Mesendoderm (in vitro differentiated cells): ENCODE measurements at regions not wholly inside any gene's neighbourhood (a gene's known extent, or its start where the extent isn't known, plus 50 kb on each side); places are given as distances from the start of the nearest gene placed in this dataset.

Source experiments
- DNase-seq: peaks from one replicate; pipeline ENCODE4 v3.0.0; 2013
- H2AK5ac ChIP-seq: 2 replicates; pipeline ENCODE4 v1.6.1; 2013; ENCODE audit warnings: low read length, inconsistent platforms
- H2BK120ac ChIP-seq: 2 replicates; pipeline ENCODE4 v1.6.1; 2013; ENCODE audit warnings: low read depth, mild to moderate bottlenecking, low read length, moderate library complexity, mixed read lengths
- H2BK15ac ChIP-seq: replicated peaks from 2 replicates; pipeline ENCODE4 v1.6.1; 2013; ENCODE audit warnings: low read depth, mild to moderate bottlenecking, moderate library complexity
- H2BK5ac ChIP-seq: 2 replicates; pipeline ENCODE4 v1.6.1; 2013; ENCODE audit warnings: low read length, inconsistent platforms
- H3K18ac ChIP-seq: 2 replicates; pipeline ENCODE4 v1.6.1; 2013; ENCODE audit warnings: mild to moderate bottlenecking, low read length, mixed read lengths
- H3K23ac ChIP-seq: one replicate; pipeline ENCODE4 v1.6.1; 2013; ENCODE audit warnings: low read length
- H3K27ac ChIP-seq: 2 replicates; pipeline ENCODE4 v1.5.1; 2013; ENCODE audit warnings: low read depth, mild to moderate bottlenecking, inconsistent platforms, low read length, moderate library complexity
- H3K27me3 ChIP-seq: 2 replicates; pipeline ENCODE4 v1.6.1; 2013; ENCODE audit warnings: low read length, control low read depth, mild to moderate bottlenecking, inconsistent platforms; ENCODE audit not compliant: insufficient read depth, poor library complexity
- H3K36me3 ChIP-seq: 2 replicates; pipeline ENCODE4 v1.6.1; 2013; ENCODE audit warnings: low read length, inconsistent platforms; ENCODE audit not compliant: control insufficient read depth, insufficient read depth
- H3K4ac ChIP-seq: one replicate; pipeline ENCODE4 v1.6.1; 2013; ENCODE audit warnings: low read depth, mild to moderate bottlenecking, low read length, moderate library complexity
- H3K4me1 ChIP-seq: 2 replicates; pipeline ENCODE4 v1.6.1; 2013; ENCODE audit warnings: low read depth, low read length, inconsistent platforms; ENCODE audit not compliant: control insufficient read depth
- H3K4me2 ChIP-seq: 2 replicates; pipeline ENCODE4 v1.6.1; 2013; ENCODE audit warnings: low read length
- H3K4me3 ChIP-seq: 2 replicates; pipeline ENCODE4 v1.5.1; 2013; ENCODE audit warnings: mild to moderate bottlenecking, low read length
- H3K56ac ChIP-seq: one replicate; pipeline ENCODE4 v1.6.1; 2013; ENCODE audit warnings: low read length
- H3K79me1 ChIP-seq: 2 replicates; pipeline ENCODE4 v1.6.1; 2013; ENCODE audit warnings: low read length, inconsistent platforms
- H3K79me2 ChIP-seq: 2 replicates; pipeline ENCODE4 v1.6.1; 2013; ENCODE audit warnings: mild to moderate bottlenecking, low read length; ENCODE audit not compliant: control insufficient read depth, insufficient read depth
- H3K9ac ChIP-seq: 2 replicates; pipeline ENCODE4 v1.6.1; 2013; ENCODE audit warnings: low read length, inconsistent platforms
- H4K5ac ChIP-seq: one replicate; pipeline ENCODE4 v1.6.1; 2013; ENCODE audit warnings: low read length
- H4K8ac ChIP-seq: one replicate; pipeline ENCODE4 v1.6.1; 2013; ENCODE audit warnings: low read depth, mild to moderate bottlenecking, control low read depth, low read length, moderate library complexity
- WGBS: extraction: QIAGEN DNeasy Blood & Tissue Kit; methylation state at CpG from one replicate; pipeline ENCODE4 v1.1.7; 2013; ENCODE audit warnings: low lambda C conversion rate, missing lambda C conversion rate; ENCODE audit not compliant: insufficient coverage; ENCODE audit errors: extremely low coverage; 5-methylcytosine and 5-hydroxymethylcytosine counted together

DNA sequence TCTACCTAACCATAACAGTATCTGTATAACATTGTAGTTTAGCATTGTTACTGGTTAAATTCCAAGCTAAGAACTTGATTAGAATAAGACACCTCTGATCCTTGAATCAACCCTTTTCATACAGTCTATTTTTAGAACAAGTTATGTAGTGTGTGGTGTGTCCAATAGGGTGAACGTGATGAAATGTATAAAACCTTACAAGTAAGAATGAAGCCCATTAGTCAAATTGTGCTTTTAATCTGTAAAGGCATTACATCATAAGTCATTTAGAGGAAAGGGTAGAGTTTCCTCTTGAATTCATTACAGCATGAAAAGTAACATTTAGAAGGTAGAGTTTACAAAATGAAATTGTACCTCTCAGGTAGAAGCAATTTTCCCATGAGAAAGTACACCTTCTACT is 479.2 kb downstream of the LTN1 start:
- no peak overlapping the region for H3K9ac ChIP-seq
- H3K36me3 ChIP-seq: no peaks in the 10 kb centered on the region
- no CpG with 5 or more reads among the region's 1 CpG for WGBS
- H3K79me2 ChIP-seq: no peaks in the 10 kb centered on the region
- H3K56ac ChIP-seq: no peak overlapping the region
- no peak overlapping the region for H4K5ac ChIP-seq
- H3K4me2 ChIP-seq: no peak overlapping the region
- no peak overlapping the region for H2AK5ac ChIP-seq
- no peak overlapping the region for H2BK5ac ChIP-seq
- no peak for DNase-seq
- H3K18ac ChIP-seq: no peak overlapping the region
- H2BK120ac ChIP-seq: no peak overlapping the region
- peaks cover 3% of the 10 kb centered on the region for H3K4me1 ChIP-seq
- H4K8ac ChIP-seq: no peak overlapping the region
- H2BK15ac ChIP-seq: no peak overlapping the region
- no peak overlapping the region for H3K4ac ChIP-seq
- H3K23ac ChIP-seq: no peak overlapping the region
- no peaks in the 10 kb centered on the region for H3K27me3 ChIP-seq
- no peaks in the 10 kb centered on the region for H3K79me1 ChIP-seq
- H3K27ac ChIP-seq: no peak overlapping the region
- H3K4me3 ChIP-seq: no peak overlapping the region

DNA sequence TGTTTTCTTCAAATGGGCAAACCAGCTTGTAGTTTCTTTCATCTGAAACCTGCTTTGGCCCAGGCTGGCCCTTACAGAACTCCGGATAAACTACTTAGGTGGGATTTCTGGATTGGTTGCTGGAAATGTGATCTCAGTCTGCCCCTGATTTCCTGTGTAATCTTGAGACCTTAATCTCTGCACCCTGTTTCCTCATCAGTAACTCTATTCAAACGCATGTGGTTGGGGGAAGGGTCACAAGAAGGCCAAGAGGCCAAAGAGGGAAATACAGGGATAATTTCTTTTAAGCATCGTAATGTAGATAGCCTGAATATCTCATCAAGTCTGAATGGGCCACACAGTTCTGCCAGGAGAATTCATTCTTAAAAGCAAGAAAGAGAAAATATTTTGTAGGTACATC is 483.6 kb downstream of the LTN1 start:
- no peak overlapping the region for H2BK5ac ChIP-seq
- DNase-seq: peak; percentile 69

DNA sequence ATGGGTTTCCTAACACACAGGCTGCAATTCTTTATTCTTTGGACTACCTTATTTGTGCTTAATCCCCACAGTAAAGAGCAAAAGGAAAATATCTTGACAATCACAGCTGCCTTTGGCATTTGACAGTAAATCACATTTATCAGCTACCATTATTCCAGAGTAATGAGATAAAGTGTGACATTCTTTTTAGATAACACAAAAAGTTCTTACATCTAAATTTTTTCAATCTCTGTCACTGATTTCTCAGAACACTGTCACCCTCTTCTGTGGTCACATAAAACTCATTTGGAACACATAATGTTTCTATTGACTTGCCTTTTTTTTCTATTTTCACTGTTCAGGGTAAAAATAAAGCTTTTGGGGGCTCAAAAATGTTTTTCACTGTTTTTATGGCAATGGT is 484.6 kb downstream of the LTN1 start:
- Histone ChIP-seq H3K27ac (no peak overlapping the region), H2AK5ac (no peak overlapping the region), H2BK120ac (no peak overlapping the region), H3K27me3 (no peaks in the 10 kb centered on the region), H3K18ac (no peak overlapping the region), H3K4ac (no peak overlapping the region), H3K4me2 (no peak overlapping the region), H4K8ac (no peak overlapping the region), H2BK5ac (no peak overlapping the region), H3K79me2 (no peaks in the 10 kb centered on the region), H4K5ac (no peak overlapping the region), H3K4me3 (no peak overlapping the region), H2BK15ac (no peak overlapping the region), H3K36me3 (no peaks in the 10 kb centered on the region), H3K23ac (no peak overlapping the region), H3K9ac (no peak overlapping the region), H3K79me1 (no peaks in the 10 kb centered on the region), H3K4me1 (peaks cover 3% of the 10 kb centered on the region), H3K56ac (no peak overlapping the region)
- DNase-seq: peak; percentile 33

More for the DNA sequence above, 483.6 kb downstream of the LTN1 start:
- H3K18ac ChIP-seq: peak overlapping the region; percentile 75
- H3K4me1 ChIP-seq: peaks cover 3% of the 10 kb centered on the region
- no peak overlapping the region for H3K4ac ChIP-seq
- H3K4me3 ChIP-seq: no peak overlapping the region
- WGBS: no CpG with 5 or more reads among the region's 3 CpGs
- no peaks in the 10 kb centered on the region for H3K27me3 ChIP-seq
- H3K9ac ChIP-seq: no peak overlapping the region
- H3K4me2 ChIP-seq: no peak overlapping the region
- H2BK120ac ChIP-seq: no peak overlapping the region
- H3K79me1 ChIP-seq: no peaks in the 10 kb centered on the region
- no peaks in the 10 kb centered on the region for H3K36me3 ChIP-seq
- H2AK5ac ChIP-seq: no peak overlapping the region
- no peak overlapping the region for H2BK15ac ChIP-seq
- H3K79me2 ChIP-seq: no peaks in the 10 kb centered on the region
- no peak overlapping the region for H3K27ac ChIP-seq
- no peak overlapping the region for H3K56ac ChIP-seq
- no peak overlapping the region for H4K8ac ChIP-seq
- H3K23ac ChIP-seq: no peak overlapping the region
- no peak overlapping the region for H4K5ac ChIP-seq

DNA sequence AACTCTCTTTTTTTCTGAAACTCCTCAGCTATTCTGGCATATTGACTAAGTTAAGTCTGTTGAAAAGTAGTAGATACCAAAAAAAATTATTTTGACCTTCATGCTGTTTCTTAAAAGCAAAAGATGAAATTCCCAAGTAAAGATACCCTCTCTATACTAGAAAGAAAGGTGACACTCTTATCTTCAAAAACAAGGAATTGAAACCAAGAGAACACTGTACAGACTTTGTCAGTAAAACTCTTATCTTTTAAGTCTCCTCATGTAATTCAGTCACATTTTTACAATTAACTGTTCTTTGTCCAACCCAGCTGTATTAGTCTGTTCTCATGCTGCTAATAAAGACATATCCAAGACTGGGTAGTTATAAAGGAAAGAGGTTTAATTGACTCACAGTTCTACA is 496.2 kb downstream of the LTN1 start:
- H2BK15ac ChIP-seq: no peak overlapping the region
- H3K4me2 ChIP-seq: no peak overlapping the region
- H3K4ac ChIP-seq: no peak overlapping the region
- no peak overlapping the region for H3K18ac ChIP-seq
- no peak overlapping the region for H2BK5ac ChIP-seq
- H3K4me3 ChIP-seq: no peak overlapping the region
- no peak overlapping the region for H4K5ac ChIP-seq
- no peak overlapping the region for H3K23ac ChIP-seq
- no peak overlapping the region for H3K9ac ChIP-seq
- no peak for DNase-seq
- no peak overlapping the region for H2AK5ac ChIP-seq
- no peaks in the 10 kb centered on the region for H3K79me2 ChIP-seq
- no peak overlapping the region for H3K56ac ChIP-seq
- H4K8ac ChIP-seq: no peak overlapping the region
- H3K4me1 ChIP-seq: no peaks in the 10 kb centered on the region
- no peak overlapping the region for H2BK120ac ChIP-seq
- no peaks in the 10 kb centered on the region for H3K27me3 ChIP-seq
- H3K36me3 ChIP-seq: no peaks in the 10 kb centered on the region
- no peaks in the 10 kb centered on the region for H3K79me1 ChIP-seq
- no peak overlapping the region for H3K27ac ChIP-seq

DNA sequence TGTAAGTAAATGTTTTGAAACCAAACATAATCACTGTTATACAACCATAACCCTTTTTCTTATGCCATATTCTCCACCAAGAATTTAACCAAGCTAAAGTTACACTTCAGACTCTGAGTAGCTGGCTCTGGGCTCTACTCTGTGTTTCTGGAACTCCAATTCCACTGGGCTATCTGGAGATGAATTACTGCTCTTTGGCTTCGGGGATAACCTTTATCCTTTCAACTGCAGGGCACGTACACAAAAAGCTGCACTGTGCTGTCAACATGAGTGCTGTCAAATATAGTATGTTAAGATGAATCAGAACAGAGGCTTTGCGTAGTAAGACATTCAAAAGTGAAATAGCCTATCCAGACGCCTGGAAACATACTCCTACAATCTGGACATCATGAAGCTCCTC is 500.6 kb downstream of the LTN1 start:
- Histone ChIP-seq H2BK120ac (no peak overlapping the region), H3K56ac (no peak overlapping the region), H4K8ac (no peak overlapping the region), H2BK15ac (no peak overlapping the region), H3K23ac (no peak overlapping the region), H4K5ac (no peak overlapping the region), H3K4me3 (no peak overlapping the region), H3K4ac (no peak overlapping the region), H3K79me2 (no peaks in the 10 kb centered on the region), H2BK5ac (no peak overlapping the region), H3K4me1 (no peaks in the 10 kb centered on the region), H2AK5ac (no peak overlapping the region), H3K27me3 (no peaks in the 10 kb centered on the region), H3K4me2 (no peak overlapping the region), H3K18ac (no peak overlapping the region), H3K27ac (no peak overlapping the region), H3K79me1 (no peaks in the 10 kb centered on the region), H3K36me3 (no peaks in the 10 kb centered on the region), H3K9ac (no peak overlapping the region)
- DNase-seq: no peak
- no CpG with 5 or more reads among the region's 4 CpGs for WGBS

DNA sequence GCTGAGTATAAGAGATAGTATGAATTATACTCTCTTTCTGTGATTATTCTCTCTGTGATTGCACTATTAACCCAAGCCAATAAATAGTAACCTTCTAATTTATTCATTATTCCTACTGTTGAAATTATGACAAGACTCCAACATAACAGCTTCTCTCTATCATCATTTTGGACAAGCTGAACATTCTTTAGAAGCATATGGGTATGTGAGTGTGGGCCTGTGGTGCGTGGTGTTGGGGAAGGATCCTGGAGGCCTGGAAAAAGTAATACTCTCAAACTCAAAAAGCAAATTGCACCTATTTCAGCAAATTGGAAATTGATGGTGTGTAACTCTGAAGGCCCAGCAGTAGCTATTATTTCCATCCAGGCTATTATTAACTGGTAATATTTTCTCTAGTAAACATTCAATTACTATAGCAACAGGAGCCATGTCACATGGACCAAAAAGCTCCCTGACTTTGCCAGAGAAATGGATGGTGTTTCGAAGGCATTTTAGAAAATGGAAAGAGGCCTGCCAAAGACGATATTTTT is 502.8 kb downstream of the LTN1 start:
- Histone ChIP-seq H2BK120ac (no peak overlapping the region), H4K5ac (no peak overlapping the region), H3K56ac (no peak overlapping the region), H3K27me3 (no peaks in the 10 kb centered on the region), H3K18ac (no peak overlapping the region), H3K4ac (no peak overlapping the region), H2BK5ac (no peak overlapping the region), H3K23ac (no peak overlapping the region), H3K4me1 (no peaks in the 10 kb centered on the region), H4K8ac (no peak overlapping the region), H3K4me3 (no peak overlapping the region), H3K79me1 (no peaks in the 10 kb centered on the region), H2BK15ac (no peak overlapping the region), H2AK5ac (no peak overlapping the region), H3K36me3 (no peaks in the 10 kb centered on the region), H3K9ac (no peak overlapping the region), H3K4me2 (no peak overlapping the region), H3K27ac (no peak overlapping the region), H3K79me2 (no peaks in the 10 kb centered on the region)
- no peak for DNase-seq
- WGBS: no CpG with 5 or more reads among the region's 3 CpGs
